ENCODE measurements at regions not wholly inside any gene's neighbourhood (a gene's known extent, or its start where the extent isn't known, plus 50 kb on each side); places are given as distances from the start of the nearest gene placed in this dataset.

DNA sequence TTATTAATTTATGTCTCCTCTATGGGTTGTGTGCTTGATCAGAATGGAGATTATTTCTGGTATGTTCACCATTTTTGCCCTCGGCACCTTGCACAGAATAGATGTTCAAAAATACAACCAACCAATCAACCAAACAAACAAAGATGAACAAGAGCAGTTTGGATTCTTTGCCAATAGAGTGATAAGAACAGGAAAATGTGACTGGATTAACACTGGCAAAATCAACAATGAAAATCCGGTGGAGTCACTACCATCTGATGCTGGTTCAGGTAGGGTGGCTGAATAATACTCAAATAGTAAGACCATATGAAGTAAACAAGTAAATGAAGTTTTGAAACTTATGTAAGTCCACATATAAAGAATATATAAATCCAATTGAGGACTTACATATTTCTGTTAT lies 685.0 kb upstream of the EPHA5 start:
- TF ChIP-seq, protein P1, sequence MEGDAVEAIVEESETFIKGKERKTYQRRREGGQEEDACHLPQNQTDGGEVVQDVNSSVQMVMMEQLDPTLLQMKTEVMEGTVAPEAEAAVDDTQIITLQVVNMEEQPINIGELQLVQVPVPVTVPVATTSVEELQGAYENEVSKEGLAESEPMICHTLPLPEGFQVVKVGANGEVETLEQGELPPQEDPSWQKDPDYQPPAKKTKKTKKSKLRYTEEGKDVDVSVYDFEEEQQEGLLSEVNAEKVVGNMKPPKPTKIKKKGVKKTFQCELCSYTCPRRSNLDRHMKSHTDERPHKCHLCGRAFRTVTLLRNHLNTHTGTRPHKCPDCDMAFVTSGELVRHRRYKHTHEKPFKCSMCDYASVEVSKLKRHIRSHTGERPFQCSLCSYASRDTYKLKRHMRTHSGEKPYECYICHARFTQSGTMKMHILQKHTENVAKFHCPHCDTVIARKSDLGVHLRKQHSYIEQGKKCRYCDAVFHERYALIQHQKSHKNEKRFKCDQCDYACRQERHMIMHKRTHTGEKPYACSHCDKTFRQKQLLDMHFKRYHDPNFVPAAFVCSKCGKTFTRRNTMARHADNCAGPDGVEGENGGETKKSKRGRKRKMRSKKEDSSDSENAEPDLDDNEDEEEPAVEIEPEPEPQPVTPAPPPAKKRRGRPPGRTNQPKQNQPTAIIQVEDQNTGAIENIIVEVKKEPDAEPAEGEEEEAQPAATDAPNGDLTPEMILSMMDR (conservative IDR thresholded peaks at IDR 0.05; ENCODE audit: low read length), result no peak
- no peak for TF ChIP-seq EZH2phosphoT487 (IDR thresholded peaks at IDR 0.05; ENCODE audit: borderline replicate concordance, low read depth, low read length)

All from OCI-LY7 (cell line).